ENCODE measurements at regions not wholly inside any gene's neighbourhood (a gene's known extent, or its start where the extent isn't known, plus 50 kb on each side); places are given as distances from the start of the nearest gene placed in this dataset.

DNA sequence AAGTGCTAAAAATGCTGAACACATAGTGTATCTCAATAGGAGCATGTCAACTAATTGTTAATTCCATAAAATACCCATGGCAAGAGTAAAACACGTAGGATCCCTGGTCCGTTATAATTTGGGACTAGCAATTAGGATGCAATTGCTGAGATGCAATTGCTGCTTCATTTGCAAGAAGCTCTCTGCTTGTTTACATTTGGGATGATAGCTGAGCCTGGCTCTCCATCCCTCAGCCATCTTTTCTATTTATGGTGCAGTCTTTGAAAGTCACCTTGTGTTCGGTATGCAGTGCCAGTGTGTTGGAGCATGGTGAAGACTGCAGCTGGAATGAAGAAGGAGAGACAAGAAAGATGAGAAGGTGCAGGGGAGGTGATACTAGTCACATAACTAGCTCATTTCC is 191.3 kb downstream of the SNX10 start:
- Histone ChIP-seq H3K27me3 (ENCODE audit: low read length) (no peaks in the 10 kb centered on the region), H3K9ac (ENCODE audit: low read length) (no peak overlapping the region), H4K20me1 (ENCODE audit: low read length) (no peaks in the 10 kb centered on the region), H2AFZ (ENCODE audit: low read length) (no peak overlapping the region), H3K9me2 (replicated peaks; ENCODE audit: low read length) (no peaks in the 10 kb centered on the region), H3K79me2 (ENCODE audit: low read length) (no peaks in the 10 kb centered on the region), H3K9me3 (ENCODE audit: low read length) (no peaks in the 10 kb centered on the region), H3K4me3 (ENCODE audit: low read length) (no peak overlapping the region), H3K36me3 (ENCODE audit: low read depth, low read length) (no peaks in the 10 kb centered on the region), H3F3A (ENCODE audit: low read length, unreplicated experiment) (no peaks in the 10 kb centered on the region), H3K4me2 (ENCODE audit: low read length) (no peak overlapping the region), H3K4me1 (ENCODE audit: insufficient read depth, low read length) (no peaks in the 10 kb centered on the region), H3K27ac (ENCODE audit: low read length) (no peak overlapping the region)
- no peak for ATAC-seq
- ChIA-PET POLR2A (ENCODE audit: unreplicated experiment) (no interaction called here), CTCF (no interaction called here)
- BruUV-seq (replicated peaks) = no TSS peak
- intact Hi-C loops (cut with micrococcal nuclease) = no loop called here
- TF ChIP-seq EZH2phosphoT487 (IDR thresholded peaks at IDR 0.05; ENCODE audit: borderline replicate concordance, low read length) = no peak
- TF ChIP-seq EZH2 (IDR thresholded peaks at IDR 0.05; ENCODE audit: low read length, unreplicated experiment) = no peak
- TF ChIP-seq, protein P1, sequence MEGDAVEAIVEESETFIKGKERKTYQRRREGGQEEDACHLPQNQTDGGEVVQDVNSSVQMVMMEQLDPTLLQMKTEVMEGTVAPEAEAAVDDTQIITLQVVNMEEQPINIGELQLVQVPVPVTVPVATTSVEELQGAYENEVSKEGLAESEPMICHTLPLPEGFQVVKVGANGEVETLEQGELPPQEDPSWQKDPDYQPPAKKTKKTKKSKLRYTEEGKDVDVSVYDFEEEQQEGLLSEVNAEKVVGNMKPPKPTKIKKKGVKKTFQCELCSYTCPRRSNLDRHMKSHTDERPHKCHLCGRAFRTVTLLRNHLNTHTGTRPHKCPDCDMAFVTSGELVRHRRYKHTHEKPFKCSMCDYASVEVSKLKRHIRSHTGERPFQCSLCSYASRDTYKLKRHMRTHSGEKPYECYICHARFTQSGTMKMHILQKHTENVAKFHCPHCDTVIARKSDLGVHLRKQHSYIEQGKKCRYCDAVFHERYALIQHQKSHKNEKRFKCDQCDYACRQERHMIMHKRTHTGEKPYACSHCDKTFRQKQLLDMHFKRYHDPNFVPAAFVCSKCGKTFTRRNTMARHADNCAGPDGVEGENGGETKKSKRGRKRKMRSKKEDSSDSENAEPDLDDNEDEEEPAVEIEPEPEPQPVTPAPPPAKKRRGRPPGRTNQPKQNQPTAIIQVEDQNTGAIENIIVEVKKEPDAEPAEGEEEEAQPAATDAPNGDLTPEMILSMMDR (conservative IDR thresholded peaks at IDR 0.05; ENCODE audit: low read depth, low read length) = no peak
- DNase-seq = no peak

GRCh38 chr7:26483843-26484242 is 192.2 kb downstream of the SNX10 start:
- no peaks in the 10 kb centered on the region for H3K79me2 ChIP-seq (ENCODE audit: low read length)
- H3K4me1 ChIP-seq (ENCODE audit: insufficient read depth, low read length) = no peaks in the 10 kb centered on the region
- no peaks in the 10 kb centered on the region for H3K27me3 ChIP-seq (ENCODE audit: low read length)
- no peak overlapping the region for H3K9ac ChIP-seq (ENCODE audit: low read length)
- ChIA-PET POLR2A (ENCODE audit: unreplicated experiment) (no interaction called here), CTCF (no interaction called here)
- H4K20me1 ChIP-seq (ENCODE audit: low read length) = no peaks in the 10 kb centered on the region
- H3F3A ChIP-seq (ENCODE audit: low read length, unreplicated experiment) = no peaks in the 10 kb centered on the region
- H3K27ac ChIP-seq (ENCODE audit: low read length) = no peak overlapping the region
- H3K9me2 ChIP-seq (replicated peaks; ENCODE audit: low read length) = no peaks in the 10 kb centered on the region
- H3K4me2 ChIP-seq (ENCODE audit: low read length) = no peak overlapping the region
- BruUV-seq (replicated peaks) = no TSS peak
- H3K4me3 ChIP-seq (ENCODE audit: low read length) = no peak overlapping the region
- intact Hi-C loops (cut with micrococcal nuclease) = no loop called here
- no peak overlapping the region for H2AFZ ChIP-seq (ENCODE audit: low read length)
- TF ChIP-seq, protein P1 (conservative IDR thresholded peaks at IDR 0.05; ENCODE audit: low read depth, low read length) = no peak
- TF ChIP-seq EZH2phosphoT487 (IDR thresholded peaks at IDR 0.05; ENCODE audit: borderline replicate concordance, low read length) (no peak), EZH2 (IDR thresholded peaks at IDR 0.05; ENCODE audit: low read length, unreplicated experiment) (no peak)
- ATAC-seq (no peak), DNase-seq (no peak)
- H3K9me3 ChIP-seq (ENCODE audit: low read length) = no peaks in the 10 kb centered on the region
- H3K36me3 ChIP-seq (ENCODE audit: low read depth, low read length) = no peaks in the 10 kb centered on the region

DNA sequence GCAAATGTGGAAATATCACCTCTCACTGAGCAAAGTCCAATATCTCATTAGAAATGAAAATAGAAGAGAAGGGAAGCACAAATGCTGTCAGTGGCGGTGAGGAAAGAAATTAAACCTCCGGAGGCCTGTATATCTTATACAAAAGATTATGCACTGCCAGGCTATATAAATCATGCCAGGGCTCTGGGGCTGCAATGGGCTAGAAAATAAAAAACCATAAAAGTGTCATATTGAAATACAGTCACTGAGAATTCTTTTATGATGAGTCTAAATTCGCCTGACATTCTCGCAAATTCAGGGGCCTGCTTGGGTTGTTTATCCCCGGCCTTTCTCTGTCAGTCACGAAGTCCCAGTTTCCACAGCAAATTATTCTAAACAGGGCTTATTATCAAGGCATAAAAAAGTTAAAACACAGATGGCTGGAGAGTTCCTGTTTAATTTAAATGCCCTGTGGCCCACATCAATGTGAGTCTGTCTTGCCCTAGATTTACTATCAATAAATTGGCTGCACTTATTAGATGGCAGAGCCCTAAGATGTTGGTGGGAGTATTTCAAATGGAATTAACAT is 193.8 kb downstream of the SNX10 start:
- CTCF ChIA-PET = no interaction called here

More for the DNA sequence above, 193.8 kb downstream of the SNX10 start:
- no peaks in the 10 kb centered on the region for H3K36me3 ChIP-seq (ENCODE audit: low read depth, low read length)
- H3K9me2 ChIP-seq (replicated peaks; ENCODE audit: low read length) = no peaks in the 10 kb centered on the region
- no peaks in the 10 kb centered on the region for H3K79me2 ChIP-seq (ENCODE audit: low read length)
- H3K4me2 ChIP-seq (ENCODE audit: low read length) = no peak overlapping the region
- H3K9ac ChIP-seq (ENCODE audit: low read length) = no peak overlapping the region
- DNase-seq (peak; percentile 38), ATAC-seq (peak; percentile 31; the same call in 1 of the 2 replicates)
- no peak overlapping the region for H3K4me3 ChIP-seq (ENCODE audit: low read length)
- no peaks in the 10 kb centered on the region for H3K27me3 ChIP-seq (ENCODE audit: low read length)
- POLR2A ChIA-PET (ENCODE audit: unreplicated experiment) = no interaction called here
- peaks cover 9% of the 10 kb centered on the region for H3K4me1 ChIP-seq (ENCODE audit: insufficient read depth, low read length)
- H3F3A ChIP-seq (ENCODE audit: low read length, unreplicated experiment) = no peaks in the 10 kb centered on the region
- TF ChIP-seq, protein P1 (conservative IDR thresholded peaks at IDR 0.05; ENCODE audit: low read depth, low read length) = no peak
- TF ChIP-seq EZH2 (IDR thresholded peaks at IDR 0.05; ENCODE audit: low read length, unreplicated experiment) (no peak), EZH2phosphoT487 (IDR thresholded peaks at IDR 0.05; ENCODE audit: borderline replicate concordance, low read length) (no peak)
- BruUV-seq (replicated peaks) = no TSS peak
- H2AFZ ChIP-seq (ENCODE audit: low read length) = no peak overlapping the region
- intact Hi-C loops (cut with micrococcal nuclease) = no loop called here
- no peaks in the 10 kb centered on the region for H4K20me1 ChIP-seq (ENCODE audit: low read length)
- H3K27ac ChIP-seq (ENCODE audit: low read length) = no peak overlapping the region
- no peaks in the 10 kb centered on the region for H3K9me3 ChIP-seq (ENCODE audit: low read length)

Data from PC-3 (cell line).